Liver (tissue), 8 donors: ENCODE measurements at regions not wholly inside any gene's neighbourhood (a gene's known extent, or its start where the extent isn't known, plus 50 kb on each side); places are given as distances from the start of the nearest gene placed in this dataset.

Source experiments
- DNase-seq: peaks from one replicate; pipeline ENCODE4 v3.0.0-alpha.2; 2017; ENCODE audit warnings: low spot score
- H3K27ac ChIP-seq, 2 donors: one replicate each; pipeline ENCODE4 v1.7.0; 2013; ENCODE audit warnings: inconsistent platforms in 2 of 2, low read length in 2 of 2, control low read depth in 1 of 2, low read depth in 1 of 2, mild to moderate bottlenecking in 1 of 2
- H3K27me3 ChIP-seq, 4 donors: one replicate each; pipeline versions ENCODE4 v1.6.1 to v1.7.0; 2013; ENCODE audit warnings: low read length in 3 of 4, inconsistent platforms in 1 of 4, mild to moderate bottlenecking in 1 of 4, moderate library complexity in 1 of 4; ENCODE audit not compliant: control insufficient read depth in 4 of 4, insufficient read depth in 4 of 4
- H3K36me3 ChIP-seq, 4 donors: one replicate each; pipeline versions ENCODE4 v1.6.1 to v1.7.0; 2013; ENCODE audit warnings: low read length in 3 of 4, mild to moderate bottlenecking in 3 of 4, low read depth in 1 of 4, moderate library complexity in 1 of 4; ENCODE audit not compliant: control insufficient read depth in 4 of 4, insufficient read depth in 3 of 4
- H3K4me1 ChIP-seq, 4 donors: one replicate each; pipeline versions ENCODE4 v1.6.1 to v1.7.0; 2013; ENCODE audit warnings: low read length in 3 of 4, mild to moderate bottlenecking in 3 of 4, moderate library complexity in 1 of 4; ENCODE audit not compliant: control insufficient read depth in 4 of 4, insufficient read depth in 4 of 4
- H3K4me3 ChIP-seq, 3 donors: one replicate each; pipeline versions ENCODE4 v1.6.1 to v1.7.0; 2013; ENCODE audit warnings: low read length in 3 of 3, control low read depth in 1 of 3, low read depth in 1 of 3, mild to moderate bottlenecking in 1 of 3
- H3K9ac ChIP-seq, 2 donors: one replicate each; pipeline ENCODE4 v1.7.0; 2013; ENCODE audit warnings: low read length in 2 of 2, mild to moderate bottlenecking in 2 of 2, moderate library complexity in 2 of 2, control low read depth in 1 of 2, low read depth in 1 of 2
- H3K9me3 ChIP-seq, 4 donors: one replicate each; pipeline versions ENCODE4 v1.6.1 to v1.7.0; 2013; ENCODE audit warnings: low read length in 3 of 4; ENCODE audit not compliant: control insufficient read depth in 4 of 4
- EGR1 ChIP-seq, 2 donors: IDR thresholded peaks; 2 replicates each; pipeline ENCODE4 v1.6.1; 2016 to 2018; ENCODE audit warnings: antibody characterized with exemption in 2 of 2, low read depth in 2 of 2
- FOXA1 ChIP-seq: IDR thresholded peaks from 2 replicates; pipeline ENCODE4 v1.6.1; 2016; ENCODE audit warnings: antibody characterized with exemption
- FOXA2 ChIP-seq: IDR thresholded peaks from 2 replicates; pipeline ENCODE4 v1.6.1; 2016; ENCODE audit warnings: antibody characterized with exemption
- GABPA ChIP-seq, 2 donors: IDR thresholded peaks in 1 of 2; conservative IDR thresholded peaks in 1 of 2; 2 replicates each; pipeline ENCODE4 v1.6.1; 2016; ENCODE audit warnings: antibody characterized with exemption in 2 of 2, mild to moderate bottlenecking in 1 of 2, moderate library complexity in 1 of 2
- HNF4A ChIP-seq, 2 donors: conservative IDR thresholded peaks; 2 replicates each; pipeline ENCODE4 v1.6.1; 2016; ENCODE audit warnings: antibody characterized with exemption in 2 of 2, mild to moderate bottlenecking in 2 of 2
- HNF4G ChIP-seq: IDR thresholded peaks from 2 replicates; pipeline ENCODE4 v1.6.1; 2016; ENCODE audit warnings: antibody characterized with exemption
- JUND ChIP-seq, 2 donors: IDR thresholded peaks; 2 replicates each; pipeline ENCODE4 v1.6.1; 2016; ENCODE audit warnings: antibody characterized with exemption in 2 of 2
- NR2F2 ChIP-seq: IDR thresholded peaks from 2 replicates; pipeline ENCODE4 v1.6.1; 2016; ENCODE audit warnings: antibody characterized with exemption
- RAD21 ChIP-seq, 2 donors: IDR thresholded peaks; 2 replicates each; pipeline ENCODE4 v1.6.1; 2016; ENCODE audit warnings: antibody characterized with exemption in 2 of 2, mild to moderate bottlenecking in 2 of 2
- RXRA ChIP-seq, 2 donors: IDR thresholded peaks; 2 replicates each; pipeline ENCODE4 v1.6.1; 2017 to 2018; ENCODE audit warnings: antibody characterized with exemption in 2 of 2, mild to moderate bottlenecking in 1 of 2
- SP1 ChIP-seq: IDR thresholded peaks from 2 replicates; pipeline ENCODE4 v1.6.1; 2018; ENCODE audit warnings: antibody characterized with exemption, mild to moderate bottlenecking
- TAF1 ChIP-seq: conservative IDR thresholded peaks from 2 replicates; pipeline ENCODE4 v1.6.1; 2016; ENCODE audit warnings: antibody characterized with exemption, mild to moderate bottlenecking
- YY1 ChIP-seq: IDR thresholded peaks from 2 replicates; pipeline ENCODE4 v1.6.1; 2016; ENCODE audit warnings: antibody characterized with exemption, mild to moderate bottlenecking
- WGBS: extraction: QIAGEN DNeasy Blood & Tissue Kit; methylation state at CpG from one replicate; pipeline ENCODE4 v1.1.7; 2013; 5-methylcytosine and 5-hydroxymethylcytosine counted together
- TF ChIP-seq, protein P1 (sequence below): IDR thresholded peaks from 2 replicates; pipeline ENCODE4 v1.6.1; 2016; ENCODE audit warnings: antibody characterized with exemption
- TF ChIP-seq, protein P2 (sequence below): IDR thresholded peaks from 2 replicates; pipeline ENCODE4 v1.6.1; 2016; ENCODE audit warnings: antibody characterized with exemption
- TF ChIP-seq, protein P3 (sequence below): fragments of 150-350 bp; IDR thresholded peaks from 2 replicates; pipeline ENCODE4 v1.5.1; 2017; ENCODE audit warnings: improper control_type of control experiment, low read depth, low read length; ENCODE audit not compliant: missing input control
- TF ChIP-seq, protein P4 (sequence below): IDR thresholded peaks from 2 replicates; pipeline ENCODE4 v1.6.1; 2016; ENCODE audit warnings: antibody characterized with exemption, mild to moderate bottlenecking
- TF ChIP-seq, protein P5 (sequence below): IDR thresholded peaks from 2 replicates; pipeline ENCODE4 v1.6.1; 2016; ENCODE audit warnings: antibody characterized with exemption
- donor health status: healthy.
- donor health status: healthy.
- donor health status: healthy.
- donor health status: healthy.
- donor health status: healthy.

DNA sequence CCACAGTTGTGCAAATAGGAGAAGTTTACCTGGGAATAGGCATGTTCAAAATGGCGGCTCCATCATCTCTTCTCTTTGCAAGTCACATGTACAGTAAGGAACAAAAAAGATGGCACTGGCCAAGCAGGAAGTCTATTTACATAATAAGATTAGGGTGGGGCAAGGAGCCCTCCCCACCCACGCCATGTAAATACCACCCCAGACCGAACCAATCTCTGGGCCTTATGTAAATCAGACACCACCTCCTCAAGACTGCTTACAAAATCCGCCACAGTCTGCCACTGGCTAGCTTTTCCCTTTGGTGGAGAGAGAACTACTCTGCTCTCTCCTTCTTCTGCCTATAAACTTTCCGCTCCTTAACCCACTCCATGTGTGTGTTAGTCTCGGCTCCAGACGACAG is 1496.3 kb downstream of the REEP3 start:
- Histone ChIP-seq H3K4me3 (no peak overlapping the region), H3K36me3 (no peaks in the 10 kb centered on the region), H3K9ac (no peak overlapping the region), H3K27ac (no peak overlapping the region), H3K4me1 (peaks cover 0 to 2% (median 0%) of the 10 kb centered on the region in 4 donors), H3K27me3 (no peaks in the 10 kb centered on the region), H3K9me3 (no peaks in the 10 kb centered on the region)
- WGBS = 94% methylated on average over 7 of the region's 7 CpGs
- no peak for TF ChIP-seq RAD21 (IDR thresholded peaks at IDR 0.05)
- no peak for TF ChIP-seq RXRA (IDR thresholded peaks at IDR 0.05)
- TF ChIP-seq FOXA1 = no peak
- no peak for TF ChIP-seq YY1
- no peak for TF ChIP-seq JUND (IDR thresholded peaks at IDR 0.05)
- TF ChIP-seq SP1 = no peak
- no peak for TF ChIP-seq HNF4G
- TF ChIP-seq, protein P1, sequence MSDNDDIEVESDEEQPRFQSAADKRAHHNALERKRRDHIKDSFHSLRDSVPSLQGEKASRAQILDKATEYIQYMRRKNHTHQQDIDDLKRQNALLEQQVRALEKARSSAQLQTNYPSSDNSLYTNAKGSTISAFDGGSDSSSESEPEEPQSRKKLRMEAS = no peak
- TF ChIP-seq, protein P2, sequence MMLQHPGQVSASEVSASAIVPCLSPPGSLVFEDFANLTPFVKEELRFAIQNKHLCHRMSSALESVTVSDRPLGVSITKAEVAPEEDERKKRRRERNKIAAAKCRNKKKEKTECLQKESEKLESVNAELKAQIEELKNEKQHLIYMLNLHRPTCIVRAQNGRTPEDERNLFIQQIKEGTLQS = no peak
- TF ChIP-seq, protein P3, sequence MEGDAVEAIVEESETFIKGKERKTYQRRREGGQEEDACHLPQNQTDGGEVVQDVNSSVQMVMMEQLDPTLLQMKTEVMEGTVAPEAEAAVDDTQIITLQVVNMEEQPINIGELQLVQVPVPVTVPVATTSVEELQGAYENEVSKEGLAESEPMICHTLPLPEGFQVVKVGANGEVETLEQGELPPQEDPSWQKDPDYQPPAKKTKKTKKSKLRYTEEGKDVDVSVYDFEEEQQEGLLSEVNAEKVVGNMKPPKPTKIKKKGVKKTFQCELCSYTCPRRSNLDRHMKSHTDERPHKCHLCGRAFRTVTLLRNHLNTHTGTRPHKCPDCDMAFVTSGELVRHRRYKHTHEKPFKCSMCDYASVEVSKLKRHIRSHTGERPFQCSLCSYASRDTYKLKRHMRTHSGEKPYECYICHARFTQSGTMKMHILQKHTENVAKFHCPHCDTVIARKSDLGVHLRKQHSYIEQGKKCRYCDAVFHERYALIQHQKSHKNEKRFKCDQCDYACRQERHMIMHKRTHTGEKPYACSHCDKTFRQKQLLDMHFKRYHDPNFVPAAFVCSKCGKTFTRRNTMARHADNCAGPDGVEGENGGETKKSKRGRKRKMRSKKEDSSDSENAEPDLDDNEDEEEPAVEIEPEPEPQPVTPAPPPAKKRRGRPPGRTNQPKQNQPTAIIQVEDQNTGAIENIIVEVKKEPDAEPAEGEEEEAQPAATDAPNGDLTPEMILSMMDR = no peak
- TF ChIP-seq, protein P4, sequence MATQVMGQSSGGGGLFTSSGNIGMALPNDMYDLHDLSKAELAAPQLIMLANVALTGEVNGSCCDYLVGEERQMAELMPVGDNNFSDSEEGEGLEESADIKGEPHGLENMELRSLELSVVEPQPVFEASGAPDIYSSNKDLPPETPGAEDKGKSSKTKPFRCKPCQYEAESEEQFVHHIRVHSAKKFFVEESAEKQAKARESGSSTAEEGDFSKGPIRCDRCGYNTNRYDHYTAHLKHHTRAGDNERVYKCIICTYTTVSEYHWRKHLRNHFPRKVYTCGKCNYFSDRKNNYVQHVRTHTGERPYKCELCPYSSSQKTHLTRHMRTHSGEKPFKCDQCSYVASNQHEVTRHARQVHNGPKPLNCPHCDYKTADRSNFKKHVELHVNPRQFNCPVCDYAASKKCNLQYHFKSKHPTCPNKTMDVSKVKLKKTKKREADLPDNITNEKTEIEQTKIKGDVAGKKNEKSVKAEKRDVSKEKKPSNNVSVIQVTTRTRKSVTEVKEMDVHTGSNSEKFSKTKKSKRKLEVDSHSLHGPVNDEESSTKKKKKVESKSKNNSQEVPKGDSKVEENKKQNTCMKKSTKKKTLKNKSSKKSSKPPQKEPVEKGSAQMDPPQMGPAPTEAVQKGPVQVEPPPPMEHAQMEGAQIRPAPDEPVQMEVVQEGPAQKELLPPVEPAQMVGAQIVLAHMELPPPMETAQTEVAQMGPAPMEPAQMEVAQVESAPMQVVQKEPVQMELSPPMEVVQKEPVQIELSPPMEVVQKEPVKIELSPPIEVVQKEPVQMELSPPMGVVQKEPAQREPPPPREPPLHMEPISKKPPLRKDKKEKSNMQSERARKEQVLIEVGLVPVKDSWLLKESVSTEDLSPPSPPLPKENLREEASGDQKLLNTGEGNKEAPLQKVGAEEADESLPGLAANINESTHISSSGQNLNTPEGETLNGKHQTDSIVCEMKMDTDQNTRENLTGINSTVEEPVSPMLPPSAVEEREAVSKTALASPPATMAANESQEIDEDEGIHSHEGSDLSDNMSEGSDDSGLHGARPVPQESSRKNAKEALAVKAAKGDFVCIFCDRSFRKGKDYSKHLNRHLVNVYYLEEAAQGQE = no peak
- no peak for TF ChIP-seq EGR1 (IDR thresholded peaks at IDR 0.05; ENCODE audit: low read depth in 2 of 2)
- TF ChIP-seq GABPA (IDR thresholded peaks at IDR 0.05 in 1 of 2, conservative IDR thresholded peaks at IDR 0.05 in 1 of 2) = no peak
- no peak for TF ChIP-seq NR2F2
- no peak for TF ChIP-seq FOXA2
- TF ChIP-seq, protein P5, sequence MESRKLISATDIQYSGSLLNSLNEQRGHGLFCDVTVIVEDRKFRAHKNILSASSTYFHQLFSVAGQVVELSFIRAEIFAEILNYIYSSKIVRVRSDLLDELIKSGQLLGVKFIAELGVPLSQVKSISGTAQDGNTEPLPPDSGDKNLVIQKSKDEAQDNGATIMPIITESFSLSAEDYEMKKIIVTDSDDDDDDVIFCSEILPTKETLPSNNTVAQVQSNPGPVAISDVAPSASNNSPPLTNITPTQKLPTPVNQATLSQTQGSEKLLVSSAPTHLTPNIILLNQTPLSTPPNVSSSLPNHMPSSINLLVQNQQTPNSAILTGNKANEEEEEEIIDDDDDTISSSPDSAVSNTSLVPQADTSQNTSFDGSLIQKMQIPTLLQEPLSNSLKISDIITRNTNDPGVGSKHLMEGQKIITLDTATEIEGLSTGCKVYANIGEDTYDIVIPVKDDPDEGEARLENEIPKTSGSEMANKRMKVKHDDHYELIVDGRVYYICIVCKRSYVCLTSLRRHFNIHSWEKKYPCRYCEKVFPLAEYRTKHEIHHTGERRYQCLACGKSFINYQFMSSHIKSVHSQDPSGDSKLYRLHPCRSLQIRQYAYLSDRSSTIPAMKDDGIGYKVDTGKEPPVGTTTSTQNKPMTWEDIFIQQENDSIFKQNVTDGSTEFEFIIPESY = no peak
- TF ChIP-seq TAF1 = no peak
- TF ChIP-seq HNF4A (conservative IDR thresholded peaks at IDR 0.05) = no peak
- DNase-seq = no peak
